ENCODE measurements at regions not wholly inside any gene's neighbourhood (a gene's known extent, or its start where the extent isn't known, plus 50 kb on each side); places are given as distances from the start of the nearest gene placed in this dataset.

DNA sequence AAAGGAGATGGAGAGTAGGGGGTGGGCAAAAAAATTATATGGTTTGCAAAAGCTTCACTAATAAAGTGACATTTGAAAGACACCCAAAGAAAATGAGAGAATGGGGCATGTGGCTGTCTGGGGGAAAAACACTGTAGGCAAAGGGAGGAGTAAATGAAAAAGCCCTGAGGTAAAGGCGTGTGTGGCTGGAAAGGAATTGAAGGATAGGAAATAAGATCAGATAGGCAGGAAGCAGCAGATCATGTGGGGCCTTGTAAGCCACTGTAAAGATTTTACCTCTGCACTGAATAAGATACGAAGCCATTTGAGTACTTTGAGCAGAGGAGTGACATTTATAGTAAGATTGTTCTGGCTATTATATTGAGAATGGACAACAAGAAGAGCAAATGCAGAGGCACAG is 49.8 kb upstream of the FDX1 start:
- Histone ChIP-seq H3K4me2 (ENCODE audit: insufficient read depth, insufficient read length, low read length) (no peak overlapping the region), H3K14ac (ENCODE audit: insufficient read depth, low read length) (no peak overlapping the region), H2AK5ac (ENCODE audit: insufficient read length, low read length) (no peak overlapping the region), H3T11ph (ENCODE audit: low read length) (no peak overlapping the region), H3K9me3 (ENCODE audit: control insufficient read depth, low read depth, low read length) (no peaks in the 10 kb centered on the region), H2BK20ac (ENCODE audit: low read depth, low read length, poor library complexity, severe bottlenecking) (no peak overlapping the region), H4K20me1 (ENCODE audit: control insufficient read depth, insufficient read depth, insufficient read length) (no peaks in the 10 kb centered on the region), H2BK15ac (ENCODE audit: low read depth, low read length) (no peak overlapping the region), H3K18ac (ENCODE audit: insufficient read length, low read depth, low read length) (no peak overlapping the region), H4K5ac (ENCODE audit: insufficient read length, low read depth, low read length) (no peak overlapping the region), H4K8ac (replicated peaks; ENCODE audit: insufficient read length, low read depth, low read length) (no peak overlapping the region), H3K56ac (ENCODE audit: insufficient read length, low read depth, low read length) (no peak overlapping the region), H3K27me3 (ENCODE audit: insufficient read depth, low read length) (no peaks in the 10 kb centered on the region), H2AFZ (ENCODE audit: low read length) (no peak overlapping the region), H3K9ac (ENCODE audit: extremely low read depth, insufficient read length, low read length) (no peak overlapping the region), H3K23me2 (ENCODE audit: insufficient read length, low read depth, low read length, poor library complexity, severe bottlenecking) (no peaks in the 10 kb centered on the region), H3K4ac (ENCODE audit: low read depth, low read length) (no peak overlapping the region), H3K27ac (ENCODE audit: insufficient read length, low read depth, low read length) (no peak overlapping the region), H2BK12ac (ENCODE audit: insufficient read length, low read depth, low read length) (no peak overlapping the region), H3K4me1 (ENCODE audit: insufficient read depth, low read length) (no peaks in the 10 kb centered on the region), H3K79me2 (ENCODE audit: insufficient read depth, low read length) (no peaks in the 10 kb centered on the region), H4K91ac (ENCODE audit: insufficient read length, low read depth, low read length) (no peak overlapping the region), H2BK120ac (ENCODE audit: low read depth, low read length, poor library complexity, severe bottlenecking) (no peak overlapping the region), H3K79me1 (ENCODE audit: insufficient read depth, low read depth, low read length, poor library complexity, severe bottlenecking) (no peaks in the 10 kb centered on the region), H3K23ac (ENCODE audit: insufficient read length, low read depth, low read length) (no peak overlapping the region), H2BK5ac (ENCODE audit: insufficient read length, low read length) (no peak overlapping the region)
- H3K27ac Mint-ChIP-seq = no peak overlapping the region
- H3K4me1 Mint-ChIP-seq = peaks cover 6 to 7% of the 10 kb centered on the region in 2 experiments
- H3K36me3 Mint-ChIP-seq (ENCODE audit: insufficient read depth in 1 of 3, low read depth in 3 of 3) = no peaks in the 10 kb centered on the region
- H3K27me3 Mint-ChIP-seq (ENCODE audit: low read depth) = no peaks in the 10 kb centered on the region
- no peak for DNase-seq
- no peak overlapping the region for H3K4me3 Mint-ChIP-seq
- no CpG with 5 or more reads among the region's 2 CpGs for WGBS (ENCODE audit: extremely low coverage, insufficient read length, low lambda C conversion rate)
- H3K9me3 Mint-ChIP-seq = peaks cover 0 to 4% of the 10 kb centered on the region in 2 experiments; a peak in 2 of 5 replicates
- TF ChIP-seq, protein P1, sequence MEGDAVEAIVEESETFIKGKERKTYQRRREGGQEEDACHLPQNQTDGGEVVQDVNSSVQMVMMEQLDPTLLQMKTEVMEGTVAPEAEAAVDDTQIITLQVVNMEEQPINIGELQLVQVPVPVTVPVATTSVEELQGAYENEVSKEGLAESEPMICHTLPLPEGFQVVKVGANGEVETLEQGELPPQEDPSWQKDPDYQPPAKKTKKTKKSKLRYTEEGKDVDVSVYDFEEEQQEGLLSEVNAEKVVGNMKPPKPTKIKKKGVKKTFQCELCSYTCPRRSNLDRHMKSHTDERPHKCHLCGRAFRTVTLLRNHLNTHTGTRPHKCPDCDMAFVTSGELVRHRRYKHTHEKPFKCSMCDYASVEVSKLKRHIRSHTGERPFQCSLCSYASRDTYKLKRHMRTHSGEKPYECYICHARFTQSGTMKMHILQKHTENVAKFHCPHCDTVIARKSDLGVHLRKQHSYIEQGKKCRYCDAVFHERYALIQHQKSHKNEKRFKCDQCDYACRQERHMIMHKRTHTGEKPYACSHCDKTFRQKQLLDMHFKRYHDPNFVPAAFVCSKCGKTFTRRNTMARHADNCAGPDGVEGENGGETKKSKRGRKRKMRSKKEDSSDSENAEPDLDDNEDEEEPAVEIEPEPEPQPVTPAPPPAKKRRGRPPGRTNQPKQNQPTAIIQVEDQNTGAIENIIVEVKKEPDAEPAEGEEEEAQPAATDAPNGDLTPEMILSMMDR (conservative IDR thresholded peaks at IDR 0.05) = no peak
